CD1c-positive myeloid dendritic cell (primary cell): ENCODE measurements at regions not wholly inside any gene's neighbourhood (a gene's known extent, or its start where the extent isn't known, plus 50 kb on each side); places are given as distances from the start of the nearest gene placed in this dataset.

Experiments
- DNase-seq: peaks from one replicate; pipeline ENCODE4 v3.0.0-alpha.2; 2016; ENCODE audit errors: extremely low spot score

- DNase-seq = no peak
Measured at GRCh38 chr13:69571606-69572323, 535.9 kb upstream of the ATXN8OS start.

- DNase-seq = no peak
Measured at GRCh38 chr13:69567514-69567913, 540.1 kb upstream of the ATXN8OS start.

- DNase-seq = no peak
Measured at GRCh38 chr13:69566104-69566716, 541.4 kb upstream of the ATXN8OS start.

- DNase-seq = no peak
Measured at GRCh38 chr13:69565334-69565733, 542.3 kb upstream of the ATXN8OS start.

GRCh38 chr13:69556540-69557196, 551.0 kb upstream of the ATXN8OS start:
- no peak for DNase-seq

GRCh38 chr13:69553976-69554375, 553.6 kb upstream of the ATXN8OS start:
- no peak for DNase-seq

- no peak for DNase-seq
Measured at GRCh38 chr13:69551193-69551592, 556.4 kb upstream of the ATXN8OS start.

GRCh38 chr13:69547780-69548179, 559.8 kb upstream of the ATXN8OS start:
- DNase-seq = no peak

- no peak for DNase-seq
Measured at GRCh38 chr13:69545551-69545950, 562.1 kb upstream of the ATXN8OS start.

GRCh38 chr13:69524459-69525150, 583.0 kb upstream of the ATXN8OS start:
- DNase-seq = no peak

- DNase-seq = no peak
Measured at GRCh38 chr13:69496981-69497380, 610.6 kb upstream of the ATXN8OS start.

- DNase-seq = no peak
Measured at GRCh38 chr13:69495096-69495495, 612.5 kb upstream of the ATXN8OS start.

GRCh38 chr13:69487576-69487975, 620.0 kb upstream of the ATXN8OS start:
- no peak for DNase-seq

- DNase-seq = no peak
Measured at GRCh38 chr13:69485991-69486592, 621.5 kb upstream of the ATXN8OS start.

GRCh38 chr13:69477451-69477850, 630.2 kb upstream of the ATXN8OS start:
- no peak for DNase-seq

- DNase-seq = no peak
Measured at GRCh38 chr13:69474011-69474685, 633.5 kb upstream of the ATXN8OS start.

- no peak for DNase-seq
Measured at GRCh38 chr13:69468624-69469023, 639.0 kb upstream of the ATXN8OS start.

GRCh38 chr13:69461397-69461796, 646.2 kb upstream of the ATXN8OS start:
- no peak for DNase-seq

GRCh38 chr13:69459346-69459745, 648.3 kb upstream of the ATXN8OS start:
- no peak for DNase-seq

- DNase-seq = no peak
Measured at GRCh38 chr13:69458013-69458412, 649.6 kb upstream of the ATXN8OS start.

GRCh38 chr13:69450245-69450644, 657.4 kb upstream of the ATXN8OS start:
- DNase-seq = no peak

- DNase-seq = no peak
Measured at GRCh38 chr13:69425235-69425634, 682.4 kb upstream of the ATXN8OS start.
